ENCODE measurements at regions not wholly inside any gene's neighbourhood (a gene's known extent, or its start where the extent isn't known, plus 50 kb on each side); places are given as distances from the start of the nearest gene placed in this dataset.

DNA sequence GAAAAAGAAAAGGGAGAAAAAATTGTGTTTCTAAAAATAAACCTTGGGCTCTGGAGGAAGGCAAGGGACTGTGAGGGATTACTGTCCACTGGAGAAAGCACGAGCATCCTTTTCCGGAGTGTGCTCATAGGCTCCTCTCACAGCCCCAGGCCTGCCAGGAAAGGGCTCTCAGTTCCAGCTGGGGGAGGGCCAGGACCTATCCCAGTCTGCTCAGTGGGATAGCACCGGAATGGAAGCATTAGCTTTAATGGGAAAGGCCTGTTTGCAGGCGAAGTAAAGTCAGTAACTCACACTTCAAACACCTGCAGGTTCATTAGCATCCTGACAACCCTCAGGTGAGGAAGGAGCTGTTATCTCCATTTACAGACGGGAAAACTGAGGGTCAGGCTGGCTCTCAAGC is 113.9 kb upstream of the USP24 start:
- TF ChIP-seq, protein P1, sequence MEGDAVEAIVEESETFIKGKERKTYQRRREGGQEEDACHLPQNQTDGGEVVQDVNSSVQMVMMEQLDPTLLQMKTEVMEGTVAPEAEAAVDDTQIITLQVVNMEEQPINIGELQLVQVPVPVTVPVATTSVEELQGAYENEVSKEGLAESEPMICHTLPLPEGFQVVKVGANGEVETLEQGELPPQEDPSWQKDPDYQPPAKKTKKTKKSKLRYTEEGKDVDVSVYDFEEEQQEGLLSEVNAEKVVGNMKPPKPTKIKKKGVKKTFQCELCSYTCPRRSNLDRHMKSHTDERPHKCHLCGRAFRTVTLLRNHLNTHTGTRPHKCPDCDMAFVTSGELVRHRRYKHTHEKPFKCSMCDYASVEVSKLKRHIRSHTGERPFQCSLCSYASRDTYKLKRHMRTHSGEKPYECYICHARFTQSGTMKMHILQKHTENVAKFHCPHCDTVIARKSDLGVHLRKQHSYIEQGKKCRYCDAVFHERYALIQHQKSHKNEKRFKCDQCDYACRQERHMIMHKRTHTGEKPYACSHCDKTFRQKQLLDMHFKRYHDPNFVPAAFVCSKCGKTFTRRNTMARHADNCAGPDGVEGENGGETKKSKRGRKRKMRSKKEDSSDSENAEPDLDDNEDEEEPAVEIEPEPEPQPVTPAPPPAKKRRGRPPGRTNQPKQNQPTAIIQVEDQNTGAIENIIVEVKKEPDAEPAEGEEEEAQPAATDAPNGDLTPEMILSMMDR (IDR thresholded peaks at IDR 0.05), result no peak
- no peak for TF ChIP-seq EZH2 (IDR thresholded peaks at IDR 0.05)

All from neural progenitor cell (in vitro differentiated cells).